Naive B cell (primary cell): ENCODE measurements at regions not wholly inside any gene's neighbourhood (a gene's known extent, or its start where the extent isn't known, plus 50 kb on each side); places are given as distances from the start of the nearest gene placed in this dataset.
"Not testable (repeated sequence)": the region's sequence is repeated elsewhere in the genome, so short reads cannot be mapped to it uniquely, and the experiment has no call there.

Experiments
- ATAC-seq, 2 donors: fragments of 150-1000 bp; cut with Tn5 transposase; 2 replicates each; pipeline ENCODE4 v1.10.0; 2021; ENCODE audit warnings: low read depth in 2 of 2, mild to moderate bottlenecking in 2 of 2, moderate library complexity in 2 of 2
- DNase-seq: peaks from one replicate; pipeline ENCODE4 v3.0.0; 2022
- H3K27ac Mint-ChIP-seq, 6 donors: one replicate each; pipeline ENCODE4 v1.8.0; 2020 to 2022; ENCODE audit warnings: mild to moderate bottlenecking in 6 of 6, mixed read lengths in 6 of 6, moderate library complexity in 5 of 6, inconsistent platforms in 2 of 6
- H3K27me3 Mint-ChIP-seq, 3 donors: one replicate each; pipeline ENCODE4 v1.8.0; 2021 to 2022; ENCODE audit warnings: mixed read lengths in 3 of 3, mild to moderate bottlenecking in 1 of 3
- H3K36me3 Mint-ChIP-seq, 2 donors: one replicate each; pipeline ENCODE4 v1.8.0; 2020 to 2022; ENCODE audit warnings: mixed read lengths in 2 of 2, inconsistent platforms in 1 of 2, mild to moderate bottlenecking in 1 of 2
- H3K4me1 Mint-ChIP-seq, 3 donors: one replicate each; pipeline ENCODE4 v1.8.0; 2020 to 2022; ENCODE audit warnings: mixed read lengths in 3 of 3, inconsistent platforms in 1 of 3, mild to moderate bottlenecking in 1 of 3, moderate library complexity in 1 of 3
- H3K4me3 Mint-ChIP-seq, 8 donors: one replicate each; pipeline ENCODE4 v1.8.0; 2020 to 2022; ENCODE audit warnings: mild to moderate bottlenecking in 8 of 8, mixed read lengths in 8 of 8, moderate library complexity in 8 of 8, inconsistent platforms in 2 of 8
- H3K9me3 Mint-ChIP-seq, 7 donors: one replicate each; pipeline ENCODE4 v1.8.0; 2020 to 2022; ENCODE audit warnings: mixed read lengths in 7 of 7, mild to moderate bottlenecking in 5 of 7, inconsistent platforms in 2 of 7, moderate library complexity in 1 of 7

DNA sequence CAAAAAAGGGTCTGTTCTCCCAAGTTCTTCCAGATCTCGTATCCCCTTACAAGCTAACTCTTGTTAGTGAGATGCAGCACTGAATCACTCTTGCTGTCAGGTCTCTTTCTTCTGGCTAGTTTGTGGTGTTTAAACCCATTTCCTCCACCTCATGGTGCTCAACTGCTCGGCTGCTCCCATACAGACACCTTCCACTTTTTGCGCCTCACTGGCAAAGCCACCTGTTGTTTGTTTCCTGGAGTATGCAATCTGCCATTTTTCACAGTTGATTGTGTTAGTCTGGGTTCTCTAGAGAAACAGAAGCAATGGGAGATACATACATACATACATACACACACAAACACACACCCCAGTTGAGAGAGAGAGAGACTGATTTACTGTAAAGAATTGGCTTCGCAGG is 124.4 kb upstream of the SP8 start:
- ATAC-seq (peak; percentile 28 to 44), DNase-seq (no peak)
- Mint-ChIP-seq H3K36me3 (no peaks in the 10 kb centered on the region), H3K9me3 (peaks cover 0 to 4% (median 0%) of the 10 kb centered on the region in 7 donors), H3K4me3 (peak overlapping the region in 2 of 8 donors; percentile 4 to 23), H3K27ac (peak overlapping the region in 2 of 6 donors; percentile 39 to 88), H3K4me1 (peaks cover 5 to 9% (median 8%) of the 10 kb centered on the region in 3 donors), H3K27me3 (peaks cover 0 to under 1% (median 0%) of the 10 kb centered on the region in 3 donors)

DNA sequence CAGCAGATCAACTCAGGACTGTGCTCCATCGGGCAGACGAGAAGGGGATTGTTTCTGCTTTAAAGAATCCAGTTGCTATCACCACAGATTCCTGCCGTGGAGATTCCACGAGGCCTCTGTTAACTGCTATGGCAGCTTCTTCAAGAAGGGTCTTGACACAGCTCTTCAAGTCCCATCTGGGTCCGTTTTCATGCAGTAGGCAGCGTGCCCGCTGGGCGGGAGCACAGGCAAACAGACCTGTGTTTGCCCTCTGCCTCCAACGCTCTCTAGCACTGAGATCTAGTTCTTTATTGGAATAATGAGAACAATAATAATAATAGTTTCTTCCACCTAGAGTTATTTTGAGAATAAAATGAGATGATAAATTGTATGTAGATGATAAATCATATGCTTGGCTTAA is 127.2 kb upstream of the SP8 start:
- Mint-ChIP-seq H3K27ac (no peak overlapping the region), H3K36me3 (no peaks in the 10 kb centered on the region), H3K9me3 (peaks cover 0 to 4% (median 0%) of the 10 kb centered on the region in 7 donors), H3K4me1 (peaks cover 5 to 9% (median 8%) of the 10 kb centered on the region in 3 donors), H3K27me3 (peaks cover 0 to 7% (median 0%) of the 10 kb centered on the region in 3 donors), H3K4me3 (no peak overlapping the region)
- DNase-seq: no peak
- no peak for ATAC-seq

DNA sequence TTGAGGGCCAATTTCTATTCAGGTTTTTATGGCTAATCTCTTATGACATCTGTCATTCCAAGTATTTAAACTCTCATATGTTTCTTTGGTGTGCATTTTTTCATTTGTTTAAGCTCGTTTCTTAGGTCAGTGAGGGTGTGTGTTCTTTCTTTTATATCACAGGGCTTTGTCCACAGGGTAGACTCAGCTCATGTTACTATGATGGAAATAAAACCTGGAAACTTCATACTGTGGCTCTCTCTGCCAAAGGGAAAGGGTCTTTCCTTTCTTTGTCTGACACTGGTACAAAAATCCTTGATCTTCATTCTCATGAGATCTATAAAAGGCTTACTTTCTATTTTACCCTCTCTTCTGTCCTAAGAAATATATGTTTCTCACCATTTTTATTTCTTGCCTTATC is 129.6 kb upstream of the SP8 start:
- ATAC-seq: no peak
- H3K27me3 Mint-ChIP-seq: peaks cover 0 to 7% (median 0%) of the 10 kb centered on the region in 3 donors

DNA sequence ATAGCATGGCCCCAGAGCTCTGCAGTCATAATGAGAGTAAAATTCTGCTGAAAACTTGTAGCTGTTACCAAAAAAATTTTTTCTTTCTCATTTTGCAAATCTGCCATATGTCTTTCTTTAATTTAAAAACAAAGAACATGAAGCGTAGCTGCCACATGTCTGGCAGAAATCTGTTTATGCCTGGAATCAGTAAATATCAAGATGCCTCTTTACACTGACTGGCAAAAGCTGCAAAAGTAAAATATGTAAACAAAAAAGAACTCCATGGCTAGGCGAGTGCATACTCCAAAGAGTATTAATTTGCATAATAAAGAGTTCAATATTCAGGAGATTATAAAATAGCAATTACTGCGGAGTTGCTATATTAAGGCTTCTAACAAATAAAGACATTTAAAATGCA is 130.9 kb upstream of the SP8 start:
- Mint-ChIP-seq H3K27me3 (peaks cover 0 to 7% (median 0%) of the 10 kb centered on the region in 3 donors), H3K4me3 (no peak overlapping the region), H3K9me3 (peaks cover 0 to 5% (median 4%) of the 10 kb centered on the region in 7 donors), H3K36me3 (no peaks in the 10 kb centered on the region), H3K27ac (no peak overlapping the region), H3K4me1 (no peaks in the 10 kb centered on the region)
- DNase-seq (no peak), ATAC-seq (no peak)

More for the DNA sequence above, 129.6 kb upstream of the SP8 start:
- DNase-seq: no peak
- Mint-ChIP-seq H3K36me3 (no peaks in the 10 kb centered on the region), H3K4me1 (peaks cover under 1 to 4% (median 4%) of the 10 kb centered on the region in 3 donors), H3K27ac (no peak overlapping the region), H3K9me3 (peaks cover 0 to 2% (median 0%) of the 10 kb centered on the region in 7 donors), H3K4me3 (no peak overlapping the region)

DNA sequence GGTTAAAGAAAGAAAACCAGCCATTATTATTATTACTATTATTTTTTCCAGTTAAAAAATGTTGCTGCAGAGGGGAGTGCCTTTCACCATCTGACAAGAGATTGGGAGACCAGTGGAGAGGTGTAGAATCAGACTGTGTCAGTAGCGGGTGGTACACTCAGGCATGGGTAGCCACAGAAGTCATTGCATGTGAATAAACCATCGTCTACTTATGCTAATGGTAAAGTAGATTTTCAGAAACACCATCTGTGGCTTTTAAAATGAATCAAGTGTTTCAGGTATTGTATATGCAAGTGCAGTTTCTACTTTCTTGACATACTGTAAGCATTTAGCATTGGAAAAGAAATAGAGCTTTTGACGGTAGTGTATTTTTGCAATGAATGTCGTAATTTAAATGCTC is 131.5 kb upstream of the SP8 start:
- peaks cover 0 to 7% (median 5%) of the 10 kb centered on the region in 7 donors for H3K9me3 Mint-ChIP-seq
- no peak overlapping the region for H3K27ac Mint-ChIP-seq
- H3K27me3 Mint-ChIP-seq: peaks cover 0 to 7% (median 0%) of the 10 kb centered on the region in 3 donors
- H3K4me1 Mint-ChIP-seq: no peaks in the 10 kb centered on the region
- H3K4me3 Mint-ChIP-seq: no peak overlapping the region
- no peak for DNase-seq
- H3K36me3 Mint-ChIP-seq: no peaks in the 10 kb centered on the region
- no peak for ATAC-seq

DNA sequence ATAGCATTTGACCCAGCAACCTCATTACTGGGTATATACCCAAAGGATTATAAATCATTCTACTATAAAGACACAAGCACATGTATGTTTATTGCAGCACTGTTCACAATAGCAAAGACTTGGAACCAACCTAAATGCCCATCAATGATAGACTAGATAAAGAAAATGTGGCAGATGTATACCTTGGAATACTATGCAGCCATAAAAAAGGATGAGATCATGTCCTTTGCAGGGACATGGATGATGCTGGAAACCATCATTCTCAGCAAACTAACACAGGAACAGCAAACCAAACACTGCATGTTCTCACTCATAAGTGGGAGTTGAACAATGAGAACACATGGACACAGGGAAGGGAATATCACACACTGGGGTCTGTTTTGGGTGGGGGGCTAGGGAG is 140.5 kb upstream of the SP8 start:
- H3K4me1 Mint-ChIP-seq, H3K36me3 Mint-ChIP-seq, H3K27ac Mint-ChIP-seq, H3K27me3 Mint-ChIP-seq, H3K4me3 Mint-ChIP-seq, ATAC-seq, DNase-seq: not testable (repeated sequence)
- peaks cover 0 to 25% (median 14%) of the 10 kb centered on the region in 7 donors for H3K9me3 Mint-ChIP-seq

DNA sequence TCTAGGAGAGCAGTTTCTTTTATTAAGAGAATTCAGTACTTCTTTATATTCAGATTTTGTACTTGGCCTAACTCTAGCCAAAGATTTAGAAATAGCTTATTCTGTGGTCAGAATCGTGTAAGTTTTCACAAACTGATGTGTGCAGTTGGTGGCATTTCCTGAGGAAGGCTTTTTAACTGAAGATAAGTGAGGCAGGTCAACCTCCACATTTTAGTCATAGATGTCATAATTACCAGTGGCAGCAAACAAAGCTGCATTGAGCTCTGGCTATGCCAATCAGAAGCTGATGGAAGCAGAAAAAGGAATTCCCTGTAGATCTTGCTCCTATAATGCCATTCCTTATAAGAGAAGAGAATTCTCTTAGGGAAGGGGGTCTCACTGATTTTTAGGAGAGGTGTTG is 141.3 kb upstream of the SP8 start:
- no peak for ATAC-seq

DNA sequence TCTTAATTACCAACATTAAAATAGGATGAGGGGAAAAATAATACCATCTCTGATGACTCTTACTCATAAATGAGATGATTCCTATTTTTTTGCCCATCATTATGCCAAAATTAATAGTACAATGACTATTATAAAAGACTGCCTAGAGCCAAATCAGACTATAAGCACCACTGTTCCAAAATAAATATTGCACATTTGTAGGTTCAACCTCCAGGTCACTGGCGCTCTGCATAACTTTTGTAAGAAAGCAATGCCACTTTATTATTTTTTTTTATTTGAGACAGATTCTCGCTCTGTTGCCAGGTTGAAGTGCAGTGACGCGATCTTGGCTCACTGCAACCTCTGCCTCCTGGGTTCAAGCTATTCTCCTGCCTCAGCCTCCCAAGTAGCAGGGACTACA is 142.5 kb upstream of the SP8 start:
- no peak for DNase-seq
- Mint-ChIP-seq H3K4me3 (no peak overlapping the region), H3K27ac (no peak overlapping the region), H3K36me3 (no peaks in the 10 kb centered on the region), H3K4me1 (no peaks in the 10 kb centered on the region), H3K27me3 (no peaks in the 10 kb centered on the region), H3K9me3 (peaks cover 0 to 15% (median 11%) of the 10 kb centered on the region in 7 donors)
- ATAC-seq: no peak

More for the DNA sequence above, 141.3 kb upstream of the SP8 start:
- no peak for DNase-seq
- Mint-ChIP-seq H3K27me3 (no peaks in the 10 kb centered on the region), H3K36me3 (no peaks in the 10 kb centered on the region), H3K9me3 (peaks cover 0 to 22% (median 11%) of the 10 kb centered on the region in 7 donors), H3K4me3 (no peak overlapping the region), H3K27ac (no peak overlapping the region), H3K4me1 (no peaks in the 10 kb centered on the region)

DNA sequence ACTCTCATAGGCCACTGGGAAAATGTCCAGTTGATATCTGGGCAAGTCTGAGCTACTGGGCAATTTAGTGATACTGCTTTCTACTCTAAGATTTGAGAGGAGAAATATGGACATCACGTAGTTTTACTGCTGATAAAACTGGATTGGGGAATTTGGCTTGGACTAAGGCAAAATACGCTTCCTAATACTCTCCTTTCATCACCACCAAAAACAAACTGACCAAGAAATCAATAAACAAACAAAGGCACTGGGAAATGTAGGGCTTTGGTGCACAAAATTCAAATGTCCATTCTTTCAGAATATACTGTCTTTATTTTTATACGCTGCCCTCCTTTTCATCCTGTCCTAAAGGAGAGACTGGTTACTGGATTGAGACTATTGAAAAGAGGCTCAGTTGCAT is 145.1 kb upstream of the SP8 start:
- no peak overlapping the region for H3K27ac Mint-ChIP-seq
- peaks cover 0 to 9% (median 4%) of the 10 kb centered on the region in 7 donors for H3K9me3 Mint-ChIP-seq
- no peaks in the 10 kb centered on the region for H3K36me3 Mint-ChIP-seq
- ATAC-seq (no peak), DNase-seq (no peak)
- no peaks in the 10 kb centered on the region for H3K4me1 Mint-ChIP-seq
- H3K4me3 Mint-ChIP-seq: no peak overlapping the region
- H3K27me3 Mint-ChIP-seq: peaks cover 0 to 11% (median 0%) of the 10 kb centered on the region in 3 donors

DNA sequence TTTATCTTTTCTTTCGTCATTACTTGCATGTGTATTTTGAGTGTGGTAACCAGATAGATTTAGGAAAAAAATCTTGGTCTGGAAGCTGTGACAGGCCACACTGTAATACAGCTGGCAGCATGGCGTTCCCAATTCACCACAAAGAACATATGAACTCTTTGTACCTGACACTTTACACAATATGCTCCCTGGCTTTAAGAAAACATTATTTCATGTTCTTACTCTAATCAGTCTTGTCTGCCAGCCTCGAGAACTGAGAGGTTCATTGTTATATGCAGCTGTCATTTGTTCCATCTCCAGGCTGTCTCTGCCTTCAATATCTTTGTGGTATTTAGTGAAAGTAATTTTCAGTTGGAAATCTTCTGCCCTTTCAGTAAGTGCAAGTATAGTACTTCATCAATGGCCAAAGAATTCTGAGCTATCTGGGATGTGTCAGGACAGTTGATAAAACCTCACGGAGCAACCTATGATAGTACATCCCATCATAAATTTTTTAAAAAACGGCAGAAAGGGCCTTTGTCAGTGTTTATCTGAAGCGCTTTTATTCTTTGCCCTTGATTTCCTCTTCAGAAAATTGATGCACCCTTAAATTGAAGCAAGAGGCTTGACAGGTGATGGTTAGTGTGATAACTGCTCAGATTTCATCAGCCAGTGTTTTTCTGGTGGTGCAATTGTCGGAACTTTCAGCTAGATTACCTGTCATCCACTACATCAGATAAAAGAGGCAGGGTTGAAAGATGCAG is 146.3 kb upstream of the SP8 start:
- peaks cover 0 to 2% (median 0%) of the 10 kb centered on the region in 7 donors for H3K9me3 Mint-ChIP-seq
- no peaks in the 10 kb centered on the region for H3K36me3 Mint-ChIP-seq
- H3K4me3 Mint-ChIP-seq: no peak overlapping the region
- ATAC-seq (no peak), DNase-seq (no peak)
- H3K27ac Mint-ChIP-seq: no peak overlapping the region
- no peaks in the 10 kb centered on the region for H3K4me1 Mint-ChIP-seq
- H3K27me3 Mint-ChIP-seq: peaks cover 0 to 11% (median 0%) of the 10 kb centered on the region in 3 donors

DNA sequence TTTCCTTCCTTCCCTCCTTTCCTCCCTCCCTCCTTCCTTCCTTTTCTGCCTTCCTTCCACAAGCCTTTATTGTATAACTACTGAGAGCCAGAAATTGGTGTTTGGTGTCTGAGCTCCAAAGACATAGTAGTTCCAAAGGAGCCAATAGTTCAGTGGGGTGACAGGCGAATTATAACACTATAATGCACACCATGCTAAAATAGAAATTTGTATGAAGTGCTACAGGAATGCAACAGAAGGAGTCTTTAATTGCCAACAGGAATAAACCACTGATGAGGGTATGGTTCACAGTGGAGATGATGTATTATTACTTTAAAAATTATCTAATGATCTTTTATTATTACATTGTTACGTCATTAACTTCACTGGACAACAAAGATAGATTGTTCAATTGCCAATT is 158.8 kb upstream of the SP8 start:
- Mint-ChIP-seq H3K4me3 (no peak overlapping the region), H3K9me3 (peaks cover 4 to 25% (median 10%) of the 10 kb centered on the region in 7 donors), H3K36me3 (no peaks in the 10 kb centered on the region), H3K4me1 (no peaks in the 10 kb centered on the region), H3K27ac (no peak overlapping the region), H3K27me3 (no peaks in the 10 kb centered on the region)
- ATAC-seq: no peak
- DNase-seq: no peak

DNA sequence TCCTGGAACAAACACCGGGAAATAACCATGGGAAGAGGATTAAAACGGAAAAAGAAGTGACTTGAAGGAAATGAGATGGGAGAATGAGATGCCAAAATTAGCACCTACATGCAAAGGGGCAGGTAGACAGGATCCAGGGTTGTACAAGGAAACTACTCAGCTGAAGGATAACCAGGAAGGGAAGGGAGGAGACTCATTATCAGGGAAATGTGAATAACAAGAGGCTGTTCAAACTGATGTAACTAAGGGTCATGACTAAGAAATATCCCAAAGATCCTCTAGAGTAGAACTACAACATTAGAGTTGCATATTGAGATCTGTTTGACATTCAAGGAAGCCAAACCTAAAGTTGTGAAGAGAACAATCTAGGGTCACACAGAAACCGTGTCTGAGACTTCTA is 166.2 kb upstream of the SP8 start:
- peak overlapping the region in 1 of 8 donors; percentile 64 for H3K4me3 Mint-ChIP-seq
- DNase-seq (no peak), ATAC-seq (no peak)
- no peaks in the 10 kb centered on the region for H3K36me3 Mint-ChIP-seq
- no peak overlapping the region for H3K27ac Mint-ChIP-seq
- H3K9me3 Mint-ChIP-seq: peaks cover 0 to 8% (median 0%) of the 10 kb centered on the region in 7 donors
- no peaks in the 10 kb centered on the region for H3K4me1 Mint-ChIP-seq
- no peaks in the 10 kb centered on the region for H3K27me3 Mint-ChIP-seq

DNA sequence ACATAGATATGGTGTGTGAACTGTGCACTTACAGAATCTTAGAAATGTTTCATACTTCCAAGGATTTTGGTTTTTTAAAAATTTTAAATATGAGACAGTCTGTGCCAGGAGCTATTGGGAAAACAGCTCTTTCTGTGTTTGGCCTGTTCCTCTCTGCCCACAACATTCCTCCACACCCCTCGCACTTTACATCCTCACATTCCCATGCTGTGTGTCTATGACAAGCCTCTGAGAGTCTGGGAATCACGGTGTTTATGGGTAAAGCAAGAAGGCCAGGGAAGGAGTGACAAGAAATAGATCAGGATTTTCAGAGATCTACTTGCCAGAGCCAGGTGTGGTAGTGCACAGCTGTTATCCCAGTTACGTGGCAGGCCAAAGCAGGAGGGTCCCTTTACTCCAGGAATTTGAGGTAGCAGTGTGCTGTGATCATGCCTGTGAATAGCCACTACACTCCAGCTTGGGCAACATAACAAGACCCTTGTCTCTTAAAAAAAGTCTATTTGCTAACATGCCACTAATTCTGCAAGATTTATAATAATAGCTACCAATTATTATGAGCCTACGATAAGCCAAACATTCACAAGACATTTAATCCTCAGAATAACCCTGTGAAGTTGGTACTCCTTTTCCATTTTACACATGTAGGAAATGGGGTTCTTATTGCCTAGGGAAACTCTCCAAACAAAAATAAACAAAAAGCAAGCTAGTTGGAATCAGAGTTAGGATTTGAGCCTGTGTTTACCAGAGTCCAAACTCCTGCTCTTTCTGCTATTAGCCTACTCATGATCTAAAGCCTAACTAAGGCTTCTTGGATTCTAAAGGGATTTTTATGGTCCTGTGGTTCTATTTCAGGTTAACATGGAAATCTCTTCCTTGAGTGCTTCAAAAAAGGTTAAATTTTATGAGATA is 168.3 kb upstream of the SP8 start:
- Mint-ChIP-seq H3K27me3 (no peaks in the 10 kb centered on the region), H3K27ac (no peak overlapping the region), H3K4me1 (no peaks in the 10 kb centered on the region), H3K36me3 (no peaks in the 10 kb centered on the region), H3K4me3 (no peak overlapping the region), H3K9me3 (no peaks in the 10 kb centered on the region)
- DNase-seq: no peak
- ATAC-seq: no peak

DNA sequence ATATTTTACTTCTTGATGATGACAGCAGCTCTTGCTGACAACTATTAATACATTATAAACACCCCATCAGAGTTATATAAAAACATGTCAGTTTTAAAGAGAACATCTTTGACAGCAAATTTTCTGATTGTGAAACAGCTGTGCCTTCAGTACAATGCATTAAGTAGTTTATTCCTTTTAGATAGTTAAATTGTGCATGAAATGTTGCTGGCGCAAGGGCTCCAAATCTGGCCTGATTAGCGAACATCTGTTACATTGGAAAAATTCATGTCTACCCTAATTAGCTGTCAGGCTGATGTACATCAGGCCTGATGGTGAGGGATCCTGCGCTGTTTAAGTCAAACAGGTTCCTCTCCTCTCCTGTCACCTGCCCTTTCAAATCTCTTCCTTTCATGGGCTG is 171.9 kb upstream of the SP8 start:
- Mint-ChIP-seq H3K4me1 (no peaks in the 10 kb centered on the region), H3K4me3 (no peak overlapping the region), H3K27ac (no peak overlapping the region), H3K27me3 (no peaks in the 10 kb centered on the region), H3K36me3 (no peaks in the 10 kb centered on the region), H3K9me3 (no peaks in the 10 kb centered on the region)
- DNase-seq: no peak
- ATAC-seq: no peak
